B cell (primary cell): ENCODE measurements at regions not wholly inside any gene's neighbourhood (a gene's known extent, or its start where the extent isn't known, plus 50 kb on each side); places are given as distances from the start of the nearest gene placed in this dataset.

Experiments used
- ATAC-seq: fragments of 200-7000 bp; cut with Tn5 transposase; one replicate; pipeline ENCODE4 v1.10.0; 2021; ENCODE audit warnings: low read depth, mild to moderate bottlenecking, moderate number of reproducible peaks, moderate library complexity
- CTCF ChIA-PET: fragments of 350-600 bp; sonication (Branson Sonifier 250); formaldehyde crosslinking; loops from one replicate; lab custom pipeline; 2021; ENCODE audit warnings: antibody characterized with exemption, inconsistent platforms; lab: Charles Lee
- POLR2A ChIA-PET: fragments of 350-600 bp; sonication (Branson Sonifier 250); formaldehyde crosslinking; loops from one replicate; lab custom pipeline; 2021; ENCODE audit warnings: antibody characterized with exemption; lab: Charles Lee
- DNase-seq: peaks from one replicate; pipeline ENCODE4 v3.0.0; 2013
- H2AFZ ChIP-seq: 2 replicates; pipeline ENCODE4 v1.6.1; 2012; ENCODE audit warnings: mild to moderate bottlenecking, low read depth, low read length; ENCODE audit not compliant: insufficient read depth, poor library complexity, severe bottlenecking
- H3K27ac ChIP-seq, 2 donors: 1 replicate in 1 of 2; 2 replicates in 1 of 2; pipeline ENCODE4 v1.5.1; 2012 to 2013; ENCODE audit warnings: low read length in 2 of 2, mild to moderate bottlenecking in 2 of 2, moderate library complexity in 1 of 2
- H3K27me3 ChIP-seq, 4 experiments: fragments of 200-600 bp in 1 of 4; sonication (generic) in 1 of 4; replicated peaks in 1 of 4; 1 replicate in 2 of 4; 2 replicates in 2 of 4; pipeline versions ENCODE4 v1.6.1 to v1.7.0; 2013 to 2016; ENCODE audit warnings: low read length in 3 of 4, mild to moderate bottlenecking in 2 of 4, mixed read lengths in 1 of 4, moderate library complexity in 1 of 4; ENCODE audit not compliant: insufficient read depth in 4 of 4, control insufficient read depth in 3 of 4; ENCODE audit errors: control extremely low read depth in 1 of 4
- H3K36me3 ChIP-seq, 2 experiments: replicated peaks in 1 of 2; 1 replicate in 1 of 2; 2 replicates in 1 of 2; pipeline versions ENCODE4 v1.6.1 to v1.7.1; 2013; ENCODE audit warnings: low read length in 1 of 2; ENCODE audit not compliant: insufficient read depth in 2 of 2, control insufficient read depth in 1 of 2; ENCODE audit errors: control extremely low read depth in 1 of 2, extremely low read depth in 1 of 2
- H3K4me1 ChIP-seq, 2 donors: fragments of 200-600 bp in 1 of 2; sonication (generic) in 1 of 2; 1 replicate in 1 of 2; 2 replicates in 1 of 2; pipeline versions ENCODE4 v1.5.1 to v1.6.1; 2013 to 2017; ENCODE audit warnings: low read length in 2 of 2; ENCODE audit not compliant: control insufficient read depth in 2 of 2, insufficient read depth in 2 of 2
- H3K4me2 ChIP-seq: replicated peaks from 2 replicates; pipeline ENCODE3; 2012; ENCODE audit warnings: mild to moderate bottlenecking, low read depth, low read length; ENCODE audit not compliant: poor library complexity, severe bottlenecking
- H3K4me3 ChIP-seq, 5 experiments: fragments of 200-600 bp in 1 of 5; sonication (generic) in 1 of 5; 1 replicate in 3 of 5; 2 replicates in 2 of 5; pipeline versions ENCODE4 v1.5.1 to v1.7.0; 2011 to 2016; ENCODE audit warnings: low read length in 4 of 5, mild to moderate bottlenecking in 4 of 5, low read depth in 2 of 5, control low read depth in 1 of 5, moderate library complexity in 1 of 5; ENCODE audit not compliant: insufficient read depth in 1 of 5; ENCODE audit errors: control extremely low read depth in 1 of 5, extremely low read depth in 1 of 5
- H3K79me2 ChIP-seq: fragments of 200-600 bp; sonication (generic); one replicate; pipeline ENCODE4 v1.6.0; 2016; ENCODE audit warnings: low read length; ENCODE audit not compliant: control insufficient read depth, insufficient read depth
- H3K9ac ChIP-seq: fragments of 200-600 bp; sonication (generic); 2 replicates; pipeline ENCODE4 v1.6.1; 2017; ENCODE audit warnings: mild to moderate bottlenecking, low read length, moderate library complexity
- H3K9me3 ChIP-seq, 3 donors: one replicate each; pipeline versions ENCODE4 v1.6.1 to v1.7.1; 2013; ENCODE audit warnings: low read length in 2 of 3; ENCODE audit not compliant: control insufficient read depth in 2 of 3, insufficient read depth in 1 of 3; ENCODE audit errors: control extremely low read depth in 1 of 3
- H4K20me1 ChIP-seq: 2 replicates; pipeline ENCODE4 v1.6.0; 2012; ENCODE audit warnings: mild to moderate bottlenecking, low read length; ENCODE audit not compliant: insufficient read depth, control insufficient read depth, poor library complexity, severe bottlenecking
- H3K27ac Mint-ChIP-seq: one replicate; pipeline ENCODE4 v1.8.0; 2021; ENCODE audit warnings: mixed read lengths
- H3K27me3 Mint-ChIP-seq: one replicate; pipeline ENCODE4 v1.8.0; 2021; ENCODE audit warnings: mixed read lengths
- H3K4me1 Mint-ChIP-seq: one replicate; pipeline ENCODE4 v1.8.0; 2021; ENCODE audit warnings: mixed read lengths
- H3K4me3 Mint-ChIP-seq: one replicate; pipeline ENCODE4 v1.8.0; 2021; ENCODE audit warnings: mixed read lengths
- H3K9me3 Mint-ChIP-seq: one replicate; pipeline ENCODE4 v1.8.0; 2022; ENCODE audit warnings: mixed read lengths; ENCODE audit not compliant: insufficient read depth
- CTCF ChIP-seq: fragments of 200-600 bp; IDR thresholded peaks from one replicate; pipeline ENCODE4 v1.8.0; 2022; ENCODE audit warnings: antibody characterized with exemption, mild to moderate bottlenecking
- EZH2 ChIP-seq: IDR thresholded peaks from 2 replicates; pipeline ENCODE4 v1.6.1; 2012; ENCODE audit warnings: borderline replicate concordance, low read depth, mild to moderate bottlenecking, moderate library complexity, low read length; ENCODE audit not compliant: insufficient read depth, poor library complexity, severe bottlenecking
- WGBS: methylation state at CpG from one replicate; pipeline ENCODE4 v1.1.5; 2013; ENCODE audit warnings: missing lambda C conversion rate; ENCODE audit not compliant: insufficient coverage; 5-methylcytosine and 5-hydroxymethylcytosine counted together
- intact Hi-C: fragments of 100-400 bp; cut with micrococcal nuclease; formaldehyde crosslinking; loops from one replicate; pipeline ENCODE4 v1.10.0; 2022

GRCh38 chr2:191567206-191567605, 110.7 kb upstream of the NABP1 start:
- Histone ChIP-seq H3K4me2 (no peak overlapping the region), H3K9me3 (no peaks in the 10 kb centered on the region), H3K79me2 (no peaks in the 10 kb centered on the region), H3K4me3 (no peak overlapping the region), H3K27me3 (no peaks in the 10 kb centered on the region), H3K27ac (no peak overlapping the region), H2AFZ (no peak overlapping the region), H3K36me3 (no peaks in the 10 kb centered on the region), H3K4me1 (peaks cover 8 to 13% of the 10 kb centered on the region in 2 donors), H4K20me1 (no peaks in the 10 kb centered on the region), H3K9ac (no peak overlapping the region)
- ChIA-PET CTCF (interaction anchor here (0.6 to 4.7 kb wide), 25 partner anchors 10 to 645 kb away, joined by 3 to 51 read pairs (median 5); partner anchors contain the start of gene NABP1), POLR2A (interaction anchor here (0.6 kb wide), 1 partner anchor 279 kb away, joined by 3 read pairs; no protein-coding TSS in a partner anchor)
- DNase-seq (no peak), ATAC-seq (no peak)
- H3K27ac Mint-ChIP-seq: no peak overlapping the region
- H3K4me1 Mint-ChIP-seq: peaks cover 14% of the 10 kb centered on the region
- H3K27me3 Mint-ChIP-seq: peaks cover 19% of the 10 kb centered on the region
- TF ChIP-seq CTCF (no peak), EZH2 (no peak)
- H3K4me3 Mint-ChIP-seq: no peak overlapping the region
- intact Hi-C loops: no loop called here
- WGBS: no CpG with 5 or more reads among the region's 3 CpGs
- no peaks in the 10 kb centered on the region for H3K9me3 Mint-ChIP-seq

- no peaks in the 10 kb centered on the region for H3K9me3 ChIP-seq
- WGBS: 71% methylated on average over 1 of the region's 2 CpGs
- H3K27me3 ChIP-seq: no peaks in the 10 kb centered on the region
- CTCF ChIA-PET: interaction anchor here (0.7 to 4.7 kb wide), 14 partner anchors 15 to 593 kb away, joined by 3 to 32 read pairs (median 4); partner anchors contain the start of gene STAT4
- H3K4me1 Mint-ChIP-seq: peaks cover 14% of the 10 kb centered on the region
- no peak overlapping the region for H3K27ac ChIP-seq
- no peak for TF ChIP-seq EZH2
- TF ChIP-seq CTCF: no peak
- H3K36me3 ChIP-seq: no peaks in the 10 kb centered on the region
- no peak overlapping the region for H3K4me3 ChIP-seq
- H3K79me2 ChIP-seq: no peaks in the 10 kb centered on the region
- no peak overlapping the region for H3K4me2 ChIP-seq
- DNase-seq: no peak
- H3K9me3 Mint-ChIP-seq: no peaks in the 10 kb centered on the region
- H3K4me3 Mint-ChIP-seq: no peak overlapping the region
- ATAC-seq: no peak
- H3K27ac Mint-ChIP-seq: no peak overlapping the region
- H2AFZ ChIP-seq: no peak overlapping the region
- peaks cover 8 to 13% of the 10 kb centered on the region in 2 donors for H3K4me1 ChIP-seq
- POLR2A ChIA-PET: no interaction called here
- no peak overlapping the region for H3K9ac ChIP-seq
- intact Hi-C loops: no loop called here
- peaks cover 19% of the 10 kb centered on the region for H3K27me3 Mint-ChIP-seq
- no peaks in the 10 kb centered on the region for H4K20me1 ChIP-seq
Measured at GRCh38 chr2:191569025-191569424, 108.9 kb upstream of the NABP1 start.
